GM19043 (cell line): ENCODE measurements at regions not wholly inside any gene's neighbourhood (a gene's known extent, or its start where the extent isn't known, plus 50 kb on each side); places are given as distances from the start of the nearest gene placed in this dataset.
"Not testable (repeated sequence)": the region's sequence is repeated elsewhere in the genome, so short reads cannot be mapped to it uniquely, and the experiment has no call there.

Experiments
- ATAC-seq: cut with Tn5 transposase; IDR thresholded peaks from one replicate; pipeline ENCODE4 v1.9.1; 2021; ENCODE audit warnings: low read depth; ENCODE audit not compliant: unreplicated experiment

GRCh38 chr16:31718998-31719397 lies 154.6 kb upstream of the ZNF267 start:
- no peak for ATAC-seq

GRCh38 chr16:31727553-31727952 lies 146.1 kb upstream of the ZNF267 start:
- no peak for ATAC-seq

- no peak for ATAC-seq
These were observed 139.3 kb upstream of the ZNF267 start for GRCh38 chr16:31734265-31734664.

GRCh38 chr16:31745098-31745497 lies 128.5 kb upstream of the ZNF267 start:
- not testable (repeated sequence) for ATAC-seq

GRCh38 chr16:31745900-31746299 lies 127.7 kb upstream of the ZNF267 start:
- ATAC-seq: no peak

GRCh38 chr16:31754998-31755615 lies 118.5 kb upstream of the ZNF267 start:
- ATAC-seq: no peak

- ATAC-seq: no peak
These were observed 109.5 kb upstream of the ZNF267 start for GRCh38 chr16:31764103-31764502.

GRCh38 chr16:31767267-31767666 lies 106.3 kb upstream of the ZNF267 start:
- ATAC-seq: no peak

- ATAC-seq: no peak
These were observed 93.3 kb upstream of the ZNF267 start for GRCh38 chr16:31780342-31780741.

- no peak for ATAC-seq
These were observed 88.5 kb upstream of the ZNF267 start for GRCh38 chr16:31785126-31785525.

GRCh38 chr16:31807086-31807485 lies 66.5 kb upstream of the ZNF267 start:
- no peak for ATAC-seq

GRCh38 chr16:31810863-31811262 lies 62.7 kb upstream of the ZNF267 start:
- no peak for ATAC-seq

GRCh38 chr16:31816141-31816540 lies 57.5 kb upstream of the ZNF267 start:
- not testable (repeated sequence) for ATAC-seq

GRCh38 chr16:31819386-31819785 lies 54.2 kb upstream of the ZNF267 start:
- no peak for ATAC-seq

GRCh38 chr16:31819948-31820347 lies 53.7 kb upstream of the ZNF267 start:
- ATAC-seq: no peak
